ENCODE measurements at regions not wholly inside any gene's neighbourhood (a gene's known extent, or its start where the extent isn't known, plus 50 kb on each side); places are given as distances from the start of the nearest gene placed in this dataset.

DNA sequence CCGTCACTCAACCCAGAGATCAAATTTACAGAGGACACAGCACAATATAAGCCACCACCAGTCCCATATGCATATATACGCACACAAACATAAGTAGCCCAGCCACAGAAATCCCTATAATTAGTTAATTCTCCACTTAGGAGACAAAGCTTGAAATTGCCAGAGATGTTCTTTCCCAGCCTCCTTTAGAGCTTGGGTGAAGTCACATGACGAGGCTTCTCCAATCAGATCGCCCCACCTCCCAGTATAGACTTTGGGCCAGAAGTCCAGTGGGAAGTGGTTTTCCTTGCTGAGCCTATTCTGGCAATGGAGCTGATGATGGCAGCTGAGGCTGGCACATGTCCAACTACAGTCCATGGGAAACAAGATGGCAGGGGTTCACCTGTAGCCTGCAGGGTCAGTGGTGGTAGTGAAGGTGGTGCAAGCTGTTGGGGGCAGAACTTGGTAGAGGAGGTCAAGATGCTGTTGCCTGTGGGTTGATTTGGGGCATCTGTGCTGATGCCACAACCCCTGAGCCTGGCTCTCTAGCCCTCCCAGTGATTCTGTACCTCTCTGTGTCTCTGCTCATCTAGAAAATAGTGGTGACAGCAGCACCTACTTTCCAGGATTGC, 535.9 kb downstream of the MATN1 start:
- Mint-ChIP-seq H3K4me3 (no peak overlapping the region), H3K27me3 (peaks cover 2% of the 10 kb centered on the region), H3K36me3 (ENCODE audit: low read depth) (no peaks in the 10 kb centered on the region), H3K4me1 (peaks cover 33% of the 10 kb centered on the region), H3K9me3 (no peaks in the 10 kb centered on the region), H3K27ac (no peak overlapping the region)
- POLR2A ChIA-PET = no interaction called here
- CTCF ChIA-PET = no interaction called here
- DNase-seq = no peak

DNA sequence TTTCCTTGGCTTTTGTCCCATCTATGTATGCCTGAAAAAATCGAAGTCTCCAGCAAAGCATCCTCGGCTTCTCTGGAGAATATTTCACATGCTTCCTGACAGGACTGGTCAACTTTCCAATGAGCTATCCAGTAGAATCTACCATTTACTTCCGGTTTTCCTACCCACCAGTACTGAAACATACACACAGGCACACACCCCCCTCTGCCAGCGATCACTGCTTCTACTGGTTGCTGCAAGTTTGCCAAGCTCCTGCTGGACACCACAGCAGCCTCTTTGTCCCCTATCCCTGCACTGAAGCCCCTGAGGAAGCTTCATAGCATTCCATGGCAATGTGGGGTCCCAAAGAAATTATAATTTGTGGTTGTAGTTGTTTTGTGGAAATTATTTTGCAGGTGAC, 536.8 kb downstream of the MATN1 start:
- peaks cover 24% of the 10 kb centered on the region for H3K4me1 Mint-ChIP-seq
- CTCF ChIA-PET = no interaction called here
- no peaks in the 10 kb centered on the region for H3K36me3 Mint-ChIP-seq (ENCODE audit: low read depth)
- H3K4me3 Mint-ChIP-seq = no peak overlapping the region
- no peak for DNase-seq
- no peak overlapping the region for H3K27ac Mint-ChIP-seq
- POLR2A ChIA-PET = no interaction called here
- peaks cover 2% of the 10 kb centered on the region for H3K27me3 Mint-ChIP-seq
- H3K9me3 Mint-ChIP-seq = no peaks in the 10 kb centered on the region

DNA sequence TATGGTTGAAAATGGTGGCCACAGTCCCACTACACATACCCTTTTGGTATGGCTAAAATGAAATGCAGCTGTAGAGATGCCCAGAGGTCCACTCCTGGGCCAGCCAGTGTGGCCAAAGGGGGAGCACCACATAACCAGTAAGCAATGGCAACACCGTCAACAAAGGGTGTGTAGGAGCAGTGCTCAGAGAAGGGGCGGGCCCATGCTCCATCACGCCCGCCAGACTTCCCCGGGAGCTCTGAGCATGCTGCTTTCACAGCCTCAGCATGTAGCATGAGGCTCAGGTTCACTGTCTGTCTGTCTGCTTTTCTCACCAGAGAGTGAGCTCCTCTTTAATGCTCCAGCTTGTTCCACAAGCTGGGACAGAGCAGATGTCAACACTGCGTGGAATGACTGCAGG, 537.6 kb downstream of the MATN1 start:
- DNase-seq = no peak
- Mint-ChIP-seq H3K36me3 (ENCODE audit: low read depth) (no peaks in the 10 kb centered on the region), H3K4me3 (no peak overlapping the region), H3K4me1 (peaks cover 17% of the 10 kb centered on the region), H3K9me3 (no peaks in the 10 kb centered on the region), H3K27ac (no peak overlapping the region), H3K27me3 (peaks cover 2% of the 10 kb centered on the region)
- POLR2A ChIA-PET = no interaction called here
- CTCF ChIA-PET = no interaction called here

DNA sequence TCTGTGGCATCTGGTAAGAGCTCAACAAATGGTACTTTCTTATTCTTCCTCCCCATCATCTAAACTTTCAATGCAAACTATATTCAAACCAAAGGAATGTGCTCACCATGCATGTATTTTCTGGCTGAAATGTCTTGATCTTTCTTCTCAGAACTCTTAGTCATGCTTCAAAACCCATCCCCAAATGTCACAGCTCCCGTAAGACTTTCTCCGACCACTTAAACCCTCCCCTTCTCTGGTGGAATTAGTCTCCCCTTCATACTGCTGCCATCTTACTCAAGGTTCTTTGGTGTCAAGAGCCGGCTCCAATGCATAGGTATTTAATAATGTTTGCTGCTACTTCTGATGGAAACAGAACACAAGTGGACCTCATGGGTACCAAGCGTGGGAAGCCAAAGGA, 538.1 kb downstream of the MATN1 start:
- no peak overlapping the region for H3K27ac Mint-ChIP-seq
- no peak overlapping the region for H3K4me3 Mint-ChIP-seq
- ChIA-PET CTCF (no interaction called here), POLR2A (no interaction called here)
- DNase-seq = no peak
- H3K4me1 Mint-ChIP-seq = peaks cover 12% of the 10 kb centered on the region
- peaks cover 2% of the 10 kb centered on the region for H3K27me3 Mint-ChIP-seq
- H3K36me3 Mint-ChIP-seq (ENCODE audit: low read depth) = no peaks in the 10 kb centered on the region
- no peaks in the 10 kb centered on the region for H3K9me3 Mint-ChIP-seq

DNA sequence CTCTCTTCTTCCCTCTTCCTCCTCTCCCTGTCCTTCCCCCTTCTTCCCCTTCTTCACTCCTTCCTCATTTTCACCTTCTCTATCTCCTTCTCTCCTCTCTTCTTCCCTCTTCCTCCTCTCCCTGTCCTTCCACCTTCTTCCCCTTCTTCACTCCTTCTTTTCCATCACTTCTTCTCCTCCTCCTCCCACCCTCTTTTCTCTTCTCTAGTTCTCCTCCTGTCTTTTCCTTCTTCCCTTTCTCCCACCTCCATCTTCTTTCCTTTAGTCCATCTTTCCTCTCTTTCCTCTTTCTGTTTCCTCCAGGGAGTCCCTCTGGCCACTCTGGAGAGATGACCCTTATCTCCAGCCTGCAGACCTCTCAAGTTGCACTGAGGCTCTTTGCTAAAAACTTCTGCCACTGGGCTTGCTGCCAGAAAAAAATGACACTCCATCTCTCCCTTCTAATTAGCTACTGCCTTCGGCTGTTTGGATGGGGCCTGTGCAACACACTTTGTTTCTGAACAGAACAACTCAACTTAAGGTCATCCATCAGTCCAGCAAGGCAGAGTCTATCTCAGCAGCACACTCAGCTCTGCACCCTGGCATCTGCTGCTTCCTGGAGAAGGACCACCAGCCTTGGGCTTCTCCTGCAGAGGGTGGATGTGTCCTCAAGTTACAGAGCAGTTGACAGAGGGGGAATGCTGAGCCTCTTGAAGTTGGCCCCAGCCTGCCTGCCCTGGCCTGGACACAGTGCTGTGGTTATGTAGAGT, 538.8 kb downstream of the MATN1 start:
- no peak for DNase-seq
- Mint-ChIP-seq H3K36me3 (ENCODE audit: low read depth) (no peaks in the 10 kb centered on the region), H3K4me1 (peaks cover 5% of the 10 kb centered on the region), H3K4me3 (no peak overlapping the region), H3K9me3 (no peaks in the 10 kb centered on the region), H3K27ac (no peak overlapping the region), H3K27me3 (peaks cover 2% of the 10 kb centered on the region)
- POLR2A ChIA-PET = no interaction called here
- CTCF ChIA-PET = no interaction called here

DNA sequence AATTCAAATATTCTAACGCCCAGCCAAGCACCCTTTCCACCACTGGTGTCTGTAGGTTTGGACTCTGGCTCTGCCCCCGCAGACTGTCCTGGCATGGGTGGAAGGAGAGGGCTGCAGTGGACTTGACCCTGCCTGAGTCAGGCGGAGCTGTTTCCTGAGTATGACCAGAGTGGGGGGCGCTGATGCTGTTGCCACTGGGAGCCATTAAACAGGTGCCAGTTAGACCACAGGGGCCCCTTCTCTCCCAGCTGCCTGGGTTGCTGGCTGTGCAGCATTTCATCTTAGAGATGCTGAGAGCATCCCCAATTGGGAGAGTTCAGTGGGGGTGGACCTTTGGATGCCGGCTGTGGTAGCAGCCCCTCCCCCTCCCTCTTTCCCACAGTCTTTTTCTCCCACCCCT, 539.5 kb downstream of the MATN1 start:
- Mint-ChIP-seq H3K9me3 (no peaks in the 10 kb centered on the region), H3K4me1 (no peaks in the 10 kb centered on the region), H3K27me3 (peaks cover 6% of the 10 kb centered on the region), H3K4me3 (no peak overlapping the region), H3K36me3 (ENCODE audit: low read depth) (no peaks in the 10 kb centered on the region), H3K27ac (no peak overlapping the region)
- CTCF ChIA-PET = no interaction called here
- POLR2A ChIA-PET = no interaction called here
- DNase-seq = no peak

DNA sequence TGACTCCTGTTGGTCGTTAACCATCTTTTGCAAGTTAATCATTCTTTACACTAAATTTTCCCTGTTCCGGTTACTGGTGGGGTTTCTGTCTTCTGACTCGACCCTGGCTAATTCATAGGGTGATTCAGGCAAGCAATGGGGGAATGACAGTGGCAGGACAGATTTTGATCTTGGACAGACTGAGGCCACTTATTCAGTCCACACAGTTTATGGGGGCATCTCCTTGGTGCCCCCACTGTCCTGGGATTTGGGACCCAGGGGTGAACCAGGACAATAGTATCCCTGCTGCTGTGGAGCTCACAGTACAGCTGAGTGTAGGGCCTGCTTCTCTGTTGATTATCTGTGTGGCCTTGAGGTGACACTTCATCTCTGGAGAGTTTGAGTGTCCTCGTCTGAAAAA, 540.4 kb downstream of the MATN1 start:
- DNase-seq = no peak
- Mint-ChIP-seq H3K27me3 (peaks cover 6% of the 10 kb centered on the region), H3K4me3 (no peak overlapping the region), H3K4me1 (no peaks in the 10 kb centered on the region), H3K36me3 (ENCODE audit: low read depth) (no peaks in the 10 kb centered on the region), H3K9me3 (no peaks in the 10 kb centered on the region), H3K27ac (no peak overlapping the region)
- POLR2A ChIA-PET = no interaction called here
- CTCF ChIA-PET = no interaction called here

DNA sequence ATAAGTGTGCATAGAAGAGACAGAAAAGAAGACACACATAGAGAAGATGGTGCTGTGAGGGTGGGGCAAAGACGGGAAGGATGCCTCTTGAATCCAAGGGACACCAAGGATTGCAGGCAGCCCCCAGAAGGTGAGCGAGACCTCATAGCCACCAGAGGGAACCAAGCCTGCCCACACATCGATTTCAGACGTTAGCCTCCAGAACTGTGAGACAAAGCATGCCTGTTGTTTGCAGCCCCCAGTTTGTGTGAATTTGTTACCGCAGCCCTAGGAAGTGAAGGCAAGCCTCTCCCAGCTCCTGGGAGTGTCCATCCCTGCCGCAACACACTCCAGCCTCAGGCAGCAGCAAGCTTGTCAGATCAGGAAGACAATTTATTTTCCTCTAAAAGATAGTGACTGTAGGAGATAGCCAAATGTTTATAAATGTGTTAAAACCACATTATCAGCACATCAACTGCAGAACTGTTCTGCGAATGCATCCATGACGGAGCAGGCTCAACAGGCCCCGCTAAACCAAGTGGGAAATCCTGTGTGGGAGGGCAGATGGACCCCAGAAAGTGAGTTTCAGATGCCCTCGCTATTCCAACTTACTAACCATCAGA, 543.3 kb downstream of the MATN1 start:
- POLR2A ChIA-PET = no interaction called here
- CTCF ChIA-PET = no interaction called here
- no peaks in the 10 kb centered on the region for H3K36me3 Mint-ChIP-seq (ENCODE audit: low read depth)
- no peaks in the 10 kb centered on the region for H3K9me3 Mint-ChIP-seq
- H3K4me1 Mint-ChIP-seq = no peaks in the 10 kb centered on the region
- peaks cover 19% of the 10 kb centered on the region for H3K27me3 Mint-ChIP-seq
- no peak overlapping the region for H3K4me3 Mint-ChIP-seq
- no peak for DNase-seq
- no peak overlapping the region for H3K27ac Mint-ChIP-seq

DNA sequence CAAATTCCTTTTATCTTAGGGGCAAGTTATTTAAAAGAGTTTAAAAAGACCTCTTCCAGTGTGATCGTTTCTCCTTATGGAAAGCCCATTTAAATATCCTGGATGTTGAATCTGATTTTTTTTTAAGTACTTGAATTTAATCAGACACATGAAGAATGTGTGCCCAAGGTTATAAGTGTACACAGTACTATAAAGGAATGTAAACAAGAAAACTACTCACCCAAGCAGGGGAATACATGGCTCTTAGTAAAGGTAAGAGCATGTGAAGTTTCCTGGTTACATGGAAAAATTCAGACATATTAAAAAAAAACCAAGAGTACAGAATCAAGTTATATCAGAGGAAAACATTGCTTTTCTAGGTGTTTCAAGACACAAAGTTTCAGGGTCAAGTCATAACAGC, 546.9 kb downstream of the MATN1 start:
- no peaks in the 10 kb centered on the region for H3K9me3 Mint-ChIP-seq
- H3K4me3 Mint-ChIP-seq = no peak overlapping the region
- H3K27ac Mint-ChIP-seq = no peak overlapping the region
- ChIA-PET CTCF (no interaction called here), POLR2A (no interaction called here)
- H3K4me1 Mint-ChIP-seq = no peaks in the 10 kb centered on the region
- DNase-seq = no peak
- H3K36me3 Mint-ChIP-seq (ENCODE audit: low read depth) = no peaks in the 10 kb centered on the region
- H3K27me3 Mint-ChIP-seq = peaks cover 19% of the 10 kb centered on the region

DNA sequence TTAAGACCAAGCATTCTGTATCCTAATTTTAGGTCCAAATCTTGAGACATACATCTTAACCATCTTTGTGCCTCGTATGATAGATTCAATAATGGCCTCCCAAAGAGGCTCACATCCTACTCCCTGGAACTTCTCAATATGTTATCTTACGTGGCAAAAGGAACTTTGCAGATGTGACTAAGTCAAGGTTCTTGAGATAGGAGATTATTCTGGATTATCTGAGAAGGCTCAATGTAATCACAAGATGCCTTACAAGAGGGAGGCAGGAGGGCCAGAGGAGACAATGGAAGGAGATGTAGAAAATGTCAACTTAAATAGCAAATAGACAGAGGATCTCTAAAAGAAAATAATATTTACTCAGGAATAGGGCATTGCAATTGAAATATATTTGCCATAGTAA, 548.9 kb downstream of the MATN1 start:
- no peak overlapping the region for H3K27ac Mint-ChIP-seq
- ChIA-PET POLR2A (no interaction called here), CTCF (no interaction called here)
- H3K4me1 Mint-ChIP-seq = no peaks in the 10 kb centered on the region
- H3K36me3 Mint-ChIP-seq (ENCODE audit: low read depth) = no peaks in the 10 kb centered on the region
- H3K27me3 Mint-ChIP-seq = peaks cover 25% of the 10 kb centered on the region
- no peak overlapping the region for H3K4me3 Mint-ChIP-seq
- H3K9me3 Mint-ChIP-seq = no peaks in the 10 kb centered on the region
- DNase-seq = no peak

DNA sequence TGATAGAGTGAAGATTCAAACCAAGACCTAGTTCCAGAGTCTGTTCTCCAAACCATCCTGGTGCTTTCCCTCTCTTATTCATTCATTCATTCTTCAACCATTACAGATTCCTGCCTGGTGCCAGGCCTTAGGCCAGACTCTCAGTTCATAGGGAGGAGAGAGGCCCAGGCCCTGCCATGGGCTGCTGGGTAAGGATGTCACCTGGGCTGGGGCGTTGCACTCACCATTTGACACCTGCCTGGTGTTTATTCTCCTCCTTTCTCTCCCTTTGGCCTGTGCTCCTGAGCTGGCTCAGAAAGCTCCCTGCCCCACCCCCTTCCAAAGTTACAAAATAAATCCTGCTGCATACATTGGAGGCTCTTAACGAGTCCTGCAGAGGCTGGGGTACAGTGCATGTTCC, 549.8 kb downstream of the MATN1 start:
- H3K36me3 Mint-ChIP-seq (ENCODE audit: low read depth) = no peaks in the 10 kb centered on the region
- peaks cover 23% of the 10 kb centered on the region for H3K27me3 Mint-ChIP-seq
- no peak overlapping the region for H3K4me3 Mint-ChIP-seq
- no peaks in the 10 kb centered on the region for H3K4me1 Mint-ChIP-seq
- CTCF ChIA-PET = no interaction called here
- H3K27ac Mint-ChIP-seq = no peak overlapping the region
- POLR2A ChIA-PET = no interaction called here
- no peaks in the 10 kb centered on the region for H3K9me3 Mint-ChIP-seq
- no peak for DNase-seq

DNA sequence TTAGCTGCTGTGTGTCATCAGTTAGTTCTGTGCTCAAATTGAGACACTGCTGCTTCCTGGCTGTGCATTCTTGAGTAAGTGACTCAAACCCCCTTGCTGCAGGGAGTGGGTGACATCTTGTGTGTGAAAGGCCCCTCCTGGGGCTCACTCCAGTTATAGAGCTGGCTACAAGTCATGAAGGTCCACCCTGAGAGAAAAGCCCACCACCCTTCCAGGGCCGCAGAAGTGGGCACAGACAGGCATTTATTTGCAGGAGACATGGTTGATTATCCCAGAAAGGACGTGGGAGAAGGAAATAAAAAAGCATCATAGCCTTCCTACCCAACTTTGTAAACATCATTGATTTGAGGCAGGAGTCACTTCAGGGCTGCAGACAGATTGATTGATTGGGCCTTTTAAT, 550.6 kb downstream of the MATN1 start:
- POLR2A ChIA-PET = no interaction called here
- Mint-ChIP-seq H3K27me3 (peaks cover 25% of the 10 kb centered on the region), H3K4me3 (no peak overlapping the region), H3K36me3 (ENCODE audit: low read depth) (no peaks in the 10 kb centered on the region), H3K9me3 (no peaks in the 10 kb centered on the region), H3K4me1 (no peaks in the 10 kb centered on the region), H3K27ac (no peak overlapping the region)
- DNase-seq = no peak
- CTCF ChIA-PET = no interaction called here

DNA sequence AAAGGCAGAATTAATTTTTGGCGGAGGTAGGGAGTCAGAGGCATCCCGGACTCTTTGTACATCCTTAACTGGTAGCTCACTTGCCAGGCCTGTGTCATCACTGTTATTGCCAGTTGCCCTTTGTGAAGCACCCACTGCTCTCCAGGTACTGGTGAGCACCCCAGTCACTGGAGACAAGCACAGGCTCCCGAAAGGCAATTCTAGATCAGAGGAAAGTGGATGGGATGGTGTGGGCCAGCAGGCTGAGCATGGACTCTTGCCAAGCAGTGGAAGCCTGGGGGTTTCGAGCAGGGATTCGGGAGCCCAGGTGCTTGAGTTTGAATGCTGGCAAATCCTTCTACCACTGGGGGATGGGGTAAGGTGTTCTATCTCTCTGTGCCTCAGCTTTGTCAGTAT, 551.1 kb downstream of the MATN1 start:
- no peaks in the 10 kb centered on the region for H3K4me1 Mint-ChIP-seq
- H3K9me3 Mint-ChIP-seq = no peaks in the 10 kb centered on the region
- DNase-seq = no peak
- H3K36me3 Mint-ChIP-seq (ENCODE audit: low read depth) = no peaks in the 10 kb centered on the region
- ChIA-PET CTCF (no interaction called here), POLR2A (no interaction called here)
- H3K27ac Mint-ChIP-seq = no peak overlapping the region
- H3K27me3 Mint-ChIP-seq = peaks cover 26% of the 10 kb centered on the region
- H3K4me3 Mint-ChIP-seq = no peak overlapping the region

DNA sequence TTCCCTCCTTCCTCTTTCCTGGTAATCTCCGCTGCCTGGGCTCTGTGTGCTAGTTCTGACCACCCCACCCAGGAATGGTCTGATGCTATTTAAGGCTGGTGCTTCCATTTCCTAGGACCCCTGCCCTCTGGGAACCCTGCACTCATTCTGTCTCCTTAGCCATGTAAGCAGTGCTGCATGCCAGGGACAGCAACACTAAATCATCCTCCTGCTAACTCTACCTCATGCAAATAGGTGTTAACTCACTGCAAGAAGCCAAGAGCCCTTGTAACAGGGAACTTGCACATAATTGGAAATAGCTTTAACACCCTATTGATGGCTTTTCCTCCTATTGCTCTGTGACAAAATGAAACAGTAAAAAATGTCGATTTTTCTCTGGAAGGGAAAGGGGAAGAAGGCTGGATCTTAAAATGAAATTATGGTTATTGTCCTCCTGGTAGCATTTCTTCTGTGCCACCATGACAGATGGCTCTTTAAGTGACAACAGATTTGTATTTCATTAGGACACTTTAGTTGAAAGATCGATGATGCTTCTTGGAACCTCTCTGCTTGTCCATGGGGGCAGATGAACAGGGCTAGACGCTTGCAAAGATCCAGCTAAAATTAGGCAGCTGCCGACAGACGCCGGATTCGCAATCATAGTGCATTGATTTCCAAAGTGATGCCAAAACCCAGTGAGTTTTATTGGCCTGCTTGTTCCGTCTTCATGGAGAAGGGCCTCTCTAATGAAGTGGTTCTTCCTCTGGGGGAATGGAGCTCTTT, 551.7 kb downstream of the MATN1 start:
- no peaks in the 10 kb centered on the region for H3K4me1 Mint-ChIP-seq
- H3K27ac Mint-ChIP-seq = no peak overlapping the region
- DNase-seq = no peak
- H3K9me3 Mint-ChIP-seq = no peaks in the 10 kb centered on the region
- ChIA-PET POLR2A (no interaction called here), CTCF (no interaction called here)
- H3K27me3 Mint-ChIP-seq = peaks cover 27% of the 10 kb centered on the region
- no peak overlapping the region for H3K4me3 Mint-ChIP-seq
- H3K36me3 Mint-ChIP-seq (ENCODE audit: low read depth) = no peaks in the 10 kb centered on the region
